SK-N-SH (cell line): ENCODE measurements at regions not wholly inside any gene's neighbourhood (a gene's known extent, or its start where the extent isn't known, plus 50 kb on each side); places are given as distances from the start of the nearest gene placed in this dataset.

Source experiments
- EP300 ChIP-seq, 2 experiments: IDR thresholded peaks; 2 replicates each; pipeline versions ENCODE4 v1.4.0 to v1.6.1; 2012; ENCODE audit warnings: borderline replicate concordance in 1 of 2, low read depth in 1 of 2, low read length in 1 of 2
- EZH2phosphoT487 ChIP-seq: fragments of 200-600 bp; sonication (generic); IDR thresholded peaks from 2 replicates; pipeline ENCODE4 v1.6.1; 2017; ENCODE audit warnings: low read depth, mixed run types, mild to moderate bottlenecking, antibody characterized with exemption, moderate library complexity, borderline replicate concordance
- FOSL2 ChIP-seq: IDR thresholded peaks from 2 replicates; pipeline ENCODE4 v1.4.0; 2012; ENCODE audit warnings: low read depth, mild to moderate bottlenecking, moderate library complexity, borderline replicate concordance
- GABPA ChIP-seq: IDR thresholded peaks from 2 replicates; pipeline ENCODE4 v1.4.0; 2012; ENCODE audit warnings: low read depth, mild to moderate bottlenecking
- JUND ChIP-seq: IDR thresholded peaks from 2 replicates; pipeline ENCODE4 v1.4.0; 2012
- MXI1 ChIP-seq: IDR thresholded peaks from 2 replicates; pipeline ENCODE4 v1.6.1; 2012; ENCODE audit warnings: mild to moderate bottlenecking, low read depth, low read length, improper control_type of control experiment
- RAD21 ChIP-seq: IDR thresholded peaks from 2 replicates; pipeline ENCODE4 v1.6.1; 2012; ENCODE audit warnings: mild to moderate bottlenecking, low read length
- RCOR1 ChIP-seq: fragments of 150-350 bp; IDR thresholded peaks from 2 replicates; pipeline ENCODE4 v1.6.1; 2017; ENCODE audit warnings: antibody characterized with exemption, low read length
- YY1 ChIP-seq: IDR thresholded peaks from 2 replicates; pipeline ENCODE4 v1.4.0; 2012; ENCODE audit warnings: low read depth, mild to moderate bottlenecking
- TF ChIP-seq, protein P1 (sequence below): fragments of 200-600 bp; sonication (generic); IDR thresholded peaks from 2 replicates; pipeline ENCODE4 v1.6.1; 2017; ENCODE audit warnings: antibody characterized with exemption, mild to moderate bottlenecking, moderate library complexity

DNA sequence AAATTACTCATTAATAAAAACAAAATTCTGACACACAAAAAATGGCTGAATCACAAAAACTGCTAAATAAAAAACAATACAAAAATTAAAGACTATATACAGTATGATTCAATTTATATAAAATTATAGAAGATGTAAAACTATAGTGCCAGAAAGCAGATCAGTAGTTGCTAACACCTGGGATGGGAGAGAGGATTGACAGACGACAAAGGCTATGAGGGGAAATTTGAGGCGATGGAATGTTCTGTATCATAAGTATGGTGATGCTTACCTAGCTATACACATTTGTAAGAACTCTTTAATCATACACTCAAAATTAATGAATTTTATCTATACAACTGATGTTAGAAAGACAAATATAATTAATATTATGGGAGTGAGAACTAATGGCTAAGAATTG, 247.9 kb upstream of the GJE1 start:
- TF ChIP-seq JUND (no peak), YY1 (no peak), EP300 (IDR thresholded peaks at IDR 0.05; ENCODE audit: borderline replicate concordance in 1 of 2, low read depth in 1 of 2, low read length in 1 of 2) (no peak), EZH2phosphoT487 (no peak), MXI1 (no peak), RCOR1 (no peak), GABPA (no peak), RAD21 (no peak), FOSL2 (no peak)
- TF ChIP-seq, protein P1, sequence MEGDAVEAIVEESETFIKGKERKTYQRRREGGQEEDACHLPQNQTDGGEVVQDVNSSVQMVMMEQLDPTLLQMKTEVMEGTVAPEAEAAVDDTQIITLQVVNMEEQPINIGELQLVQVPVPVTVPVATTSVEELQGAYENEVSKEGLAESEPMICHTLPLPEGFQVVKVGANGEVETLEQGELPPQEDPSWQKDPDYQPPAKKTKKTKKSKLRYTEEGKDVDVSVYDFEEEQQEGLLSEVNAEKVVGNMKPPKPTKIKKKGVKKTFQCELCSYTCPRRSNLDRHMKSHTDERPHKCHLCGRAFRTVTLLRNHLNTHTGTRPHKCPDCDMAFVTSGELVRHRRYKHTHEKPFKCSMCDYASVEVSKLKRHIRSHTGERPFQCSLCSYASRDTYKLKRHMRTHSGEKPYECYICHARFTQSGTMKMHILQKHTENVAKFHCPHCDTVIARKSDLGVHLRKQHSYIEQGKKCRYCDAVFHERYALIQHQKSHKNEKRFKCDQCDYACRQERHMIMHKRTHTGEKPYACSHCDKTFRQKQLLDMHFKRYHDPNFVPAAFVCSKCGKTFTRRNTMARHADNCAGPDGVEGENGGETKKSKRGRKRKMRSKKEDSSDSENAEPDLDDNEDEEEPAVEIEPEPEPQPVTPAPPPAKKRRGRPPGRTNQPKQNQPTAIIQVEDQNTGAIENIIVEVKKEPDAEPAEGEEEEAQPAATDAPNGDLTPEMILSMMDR: no peak
